Limb (tissue), 2 donors: ENCODE measurements at regions not wholly inside any gene's neighbourhood (a gene's known extent, or its start where the extent isn't known, plus 50 kb on each side); places are given as distances from the start of the nearest gene placed in this dataset.
"Not testable (repeated sequence)": the region's sequence is repeated elsewhere in the genome, so short reads cannot be mapped to it uniquely, and the experiment has no call there.

Experiments used
- DNase-seq, 2 donors: peaks; one replicate each; pipeline ENCODE4 v3.0.0-alpha.2; 2016; ENCODE audit errors: extremely low spot score in 2 of 2

- DNase-seq: no peak
These were observed 94.4 kb upstream of the XPO1 start for GRCh38 chr2:61632276-61633169.

- no peak for DNase-seq
These were observed 93.2 kb upstream of the XPO1 start for GRCh38 chr2:61631321-61631720.

GRCh38 chr2:61626827-61627226, 88.7 kb upstream of the XPO1 start:
- no peak for DNase-seq

- DNase-seq: no peak
These were observed 85.6 kb upstream of the XPO1 start for GRCh38 chr2:61623747-61624146.

- DNase-seq: no peak
These were observed 82.3 kb upstream of the XPO1 start for GRCh38 chr2:61620244-61621159.

- DNase-seq: no peak
These were observed 81.4 kb upstream of the XPO1 start for GRCh38 chr2:61619561-61619960.

GRCh38 chr2:61617610-61618009, 79.5 kb upstream of the XPO1 start:
- DNase-seq: no peak

GRCh38 chr2:61605245-61605644, 67.1 kb upstream of the XPO1 start:
- no peak for DNase-seq

- DNase-seq: no peak
These were observed 66.3 kb upstream of the XPO1 start for GRCh38 chr2:61604433-61604832.

- not testable (repeated sequence) for DNase-seq
These were observed 60.5 kb upstream of the XPO1 start for GRCh38 chr2:61598515-61599156.

- no peak for DNase-seq
These were observed 59.4 kb upstream of the XPO1 start for GRCh38 chr2:61597300-61598289.

GRCh38 chr2:61594201-61594600, 56.0 kb upstream of the XPO1 start:
- DNase-seq: not testable (repeated sequence)

- DNase-seq: not testable (repeated sequence)
These were observed 55.5 kb upstream of the XPO1 start for GRCh38 chr2:61593648-61594047.

- DNase-seq: no peak
These were observed 52.1 kb upstream of the XPO1 start for GRCh38 chr2:61590214-61590613.

- no peak for DNase-seq
These were observed 50.4 kb upstream of the XPO1 start for GRCh38 chr2:61588566-61588965.
